H1 (cell line): ENCODE measurements at regions not wholly inside any gene's neighbourhood (a gene's known extent, or its start where the extent isn't known, plus 50 kb on each side); places are given as distances from the start of the nearest gene placed in this dataset.

Experiments
- BCL11A ChIP-seq, 2 experiments: IDR thresholded peaks; one replicate each; pipeline ENCODE4 v1.6.1; 2011; ENCODE audit warnings: low read depth in 2 of 2, low read length in 2 of 2, mild to moderate bottlenecking in 2 of 2
- CBX8 ChIP-seq: fragments of 300-800, 300-1000 bp; sonication (generic); IDR thresholded peaks from 2 replicates; pipeline ENCODE4 v1.7.1; 2016; ENCODE audit warnings: low read depth, low read length, borderline replicate concordance
- JUND ChIP-seq: IDR thresholded peaks from 2 replicates; pipeline ENCODE4 v1.6.1; 2011; ENCODE audit warnings: mild to moderate bottlenecking, improper control_type of control experiment, low read length

GRCh38 chr13:32938907-32939306 is 77.3 kb upstream of the KL start (continued):
- TF ChIP-seq BCL11A (IDR thresholded peaks at IDR 0.05; ENCODE audit: low read depth in 2 of 2, low read length in 2 of 2) (no peak), JUND (no peak), CBX8 (no peak)
